H9 (cell line): ENCODE measurements at regions not wholly inside any gene's neighbourhood (a gene's known extent, or its start where the extent isn't known, plus 50 kb on each side); places are given as distances from the start of the nearest gene placed in this dataset.
"Not testable (repeated sequence)": the region's sequence is repeated elsewhere in the genome, so short reads cannot be mapped to it uniquely, and the experiment has no call there.

Source experiments
- DNase-seq: peaks from one replicate; pipeline ENCODE4 v3.0.0-alpha.2; 2017
- H2AFZ ChIP-seq: one replicate; pipeline ENCODE4 v1.6.1; 2013; ENCODE audit warnings: mild to moderate bottlenecking, low read length, control low read depth, moderate library complexity
- H2AK5ac ChIP-seq: 2 replicates; pipeline ENCODE4 v1.6.1; 2013; ENCODE audit warnings: low read length, control low read depth, mixed read lengths; ENCODE audit not compliant: insufficient read length
- H2BK120ac ChIP-seq: one replicate; pipeline ENCODE4 v1.6.1; 2013; ENCODE audit warnings: low read depth, mild to moderate bottlenecking, low read length, control low read depth, inconsistent platforms; ENCODE audit not compliant: poor library complexity, severe bottlenecking
- H2BK12ac ChIP-seq: 2 replicates; pipeline ENCODE4 v1.6.1; 2013; ENCODE audit warnings: low read length, control low read depth, mixed read lengths, low read depth; ENCODE audit not compliant: insufficient read length
- H2BK15ac ChIP-seq: 2 replicates; pipeline ENCODE4 v1.6.1; 2013; ENCODE audit warnings: low read depth, low read length, control low read depth
- H2BK20ac ChIP-seq: one replicate; pipeline ENCODE4 v1.6.1; 2013; ENCODE audit warnings: low read depth, mild to moderate bottlenecking, low read length, control low read depth, inconsistent platforms; ENCODE audit not compliant: poor library complexity, severe bottlenecking
- H2BK5ac ChIP-seq: 2 replicates; pipeline ENCODE4 v1.6.1; 2013; ENCODE audit warnings: low read length, control low read depth, mixed read lengths; ENCODE audit not compliant: insufficient read length
- H3K14ac ChIP-seq: 2 replicates; pipeline ENCODE4 v1.6.1; 2013; ENCODE audit warnings: low read length, control low read depth; ENCODE audit not compliant: insufficient read depth
- H3K18ac ChIP-seq: 2 replicates; pipeline ENCODE4 v1.6.1; 2013; ENCODE audit warnings: low read depth, mild to moderate bottlenecking, mixed read lengths, low read length, control low read depth; ENCODE audit not compliant: insufficient read length
- H3K23ac ChIP-seq: 2 replicates; pipeline ENCODE4 v1.6.1; 2013; ENCODE audit warnings: low read length, control low read depth, mixed read lengths, low read depth; ENCODE audit not compliant: insufficient read length
- H3K23me2 ChIP-seq: 2 replicates; pipeline ENCODE4 v1.6.1; 2013; ENCODE audit warnings: low read depth, mild to moderate bottlenecking, mixed read lengths, low read length, control low read depth; ENCODE audit not compliant: insufficient read length, poor library complexity, severe bottlenecking
- H3K27ac ChIP-seq: 2 replicates; pipeline ENCODE4 v1.5.1; 2013; ENCODE audit warnings: low read length, control low read depth, mixed read lengths, low read depth; ENCODE audit not compliant: insufficient read length
- H3K27me3 ChIP-seq: 2 replicates; pipeline ENCODE4 v1.6.1; 2013; ENCODE audit warnings: low read length, control low read depth, inconsistent platforms; ENCODE audit not compliant: insufficient read depth
- H3K4ac ChIP-seq: 2 replicates; pipeline ENCODE4 v1.6.1; 2013; ENCODE audit warnings: low read depth, mild to moderate bottlenecking, control low read depth, inconsistent platforms, low read length, moderate library complexity
- H3K4me1 ChIP-seq: 2 replicates; pipeline ENCODE4 v1.6.1; 2013; ENCODE audit warnings: low read length, control low read depth, inconsistent platforms; ENCODE audit not compliant: insufficient read depth
- H3K4me2 ChIP-seq: 2 replicates; pipeline ENCODE4 v1.6.1; 2013; ENCODE audit warnings: low read length, control low read depth, mixed read lengths; ENCODE audit not compliant: insufficient read length, insufficient read depth
- H3K56ac ChIP-seq: 2 replicates; pipeline ENCODE4 v1.6.1; 2013; ENCODE audit warnings: low read depth, mild to moderate bottlenecking, mixed read lengths, low read length, control low read depth; ENCODE audit not compliant: insufficient read length
- H3K79me1 ChIP-seq: 2 replicates; pipeline ENCODE4 v1.6.1; 2013; ENCODE audit warnings: low read depth, mild to moderate bottlenecking, moderate library complexity, low read length, control low read depth, inconsistent platforms; ENCODE audit not compliant: insufficient read depth, poor library complexity, severe bottlenecking
- H3K79me2 ChIP-seq: 2 replicates; pipeline ENCODE4 v1.6.1; 2013; ENCODE audit warnings: low read length, control low read depth, inconsistent platforms; ENCODE audit not compliant: insufficient read depth
- H3K9ac ChIP-seq: 2 replicates; pipeline ENCODE4 v1.6.1; 2013; ENCODE audit warnings: low read length, control low read depth, mixed read lengths; ENCODE audit not compliant: insufficient read length; ENCODE audit errors: extremely low read depth
- H3K9me3 ChIP-seq: one replicate; pipeline ENCODE4 v1.6.1; 2013; ENCODE audit warnings: low read depth, low read length, inconsistent platforms; ENCODE audit not compliant: control insufficient read depth
- H3T11ph ChIP-seq: one replicate; pipeline ENCODE4 v1.6.1; 2013; ENCODE audit warnings: mild to moderate bottlenecking, low read length, control low read depth, inconsistent platforms
- H4K20me1 ChIP-seq: one replicate; pipeline ENCODE4 v1.6.1; 2013; ENCODE audit not compliant: control insufficient read depth, insufficient read length, insufficient read depth
- H4K5ac ChIP-seq: 2 replicates; pipeline ENCODE4 v1.6.1; 2013; ENCODE audit warnings: low read depth, mild to moderate bottlenecking, mixed read lengths, low read length, control low read depth; ENCODE audit not compliant: insufficient read length
- H4K8ac ChIP-seq: replicated peaks from 2 replicates; pipeline ENCODE4 v1.6.1; 2013; ENCODE audit warnings: low read length, control low read depth, mixed read lengths, low read depth; ENCODE audit not compliant: insufficient read length
- H4K91ac ChIP-seq: 2 replicates; pipeline ENCODE4 v1.6.1; 2013; ENCODE audit warnings: low read depth, mild to moderate bottlenecking, moderate library complexity, mixed read lengths, low read length, control low read depth; ENCODE audit not compliant: insufficient read length
- H3K27ac Mint-ChIP-seq, 3 experiments: 2 replicates in 2 of 3; 3 replicates in 1 of 3; pipeline ENCODE4 v1.8.0; 2020 to 2021; ENCODE audit warnings: mixed read lengths in 3 of 3, mild to moderate bottlenecking in 1 of 3, moderate library complexity in 1 of 3
- H3K27me3 Mint-ChIP-seq: 2 replicates; pipeline ENCODE4 v1.8.0; 2021; ENCODE audit warnings: low read depth, mild to moderate bottlenecking, moderate library complexity, mixed read lengths
- H3K36me3 Mint-ChIP-seq, 3 experiments: 2 replicates in 2 of 3; 3 replicates in 1 of 3; pipeline ENCODE4 v1.8.0; 2020 to 2021; ENCODE audit warnings: low read depth in 3 of 3, mixed read lengths in 3 of 3; ENCODE audit not compliant: insufficient read depth in 1 of 3
- H3K4me1 Mint-ChIP-seq, 2 experiments: 2 replicates each; pipeline ENCODE4 v1.8.0; 2020; ENCODE audit warnings: mixed read lengths in 2 of 2
- H3K4me3 Mint-ChIP-seq, 2 experiments: 2 replicates in 1 of 2; 3 replicates in 1 of 2; pipeline ENCODE4 v1.8.0; 2020 to 2021; ENCODE audit warnings: mild to moderate bottlenecking in 2 of 2, mixed read lengths in 2 of 2, moderate library complexity in 1 of 2
- H3K9me3 Mint-ChIP-seq, 2 experiments: 2 replicates in 1 of 2; 3 replicates in 1 of 2; pipeline ENCODE4 v1.8.0; 2020; ENCODE audit warnings: mild to moderate bottlenecking in 2 of 2, mixed read lengths in 2 of 2, moderate library complexity in 1 of 2
- CTCF ChIP-seq: fragments of 200-600 bp; sonication (generic); conservative IDR thresholded peaks from 3 replicates; pipeline ENCODE4 v1.8.0; 2021; ENCODE audit warnings: antibody characterized with exemption, mild to moderate bottlenecking
- WGBS: extraction: QIAGEN DNeasy Blood & Tissue Kit; methylation state at CpG from one replicate; pipeline ENCODE4 v1.1.7; 2013; ENCODE audit warnings: missing lambda C conversion rate, low lambda C conversion rate, mixed read lengths; ENCODE audit not compliant: insufficient read length; ENCODE audit errors: extremely low coverage; 5-methylcytosine and 5-hydroxymethylcytosine counted together

GRCh38 chr6:51153109-51153508, 334.4 kb downstream of the TFAP2B start:
- H3T11ph ChIP-seq: no peak overlapping the region
- H3K4me1 ChIP-seq: no peaks in the 10 kb centered on the region
- peaks cover 10 to 12% of the 10 kb centered on the region in 2 experiments for H3K4me1 Mint-ChIP-seq
- WGBS: no CpG with 5 or more reads among the region's 2 CpGs
- no peaks in the 10 kb centered on the region for H3K79me2 ChIP-seq
- H3K79me1 ChIP-seq: no peaks in the 10 kb centered on the region
- H3K23ac ChIP-seq: no peak overlapping the region
- no peak overlapping the region for H3K4me2 ChIP-seq
- no peaks in the 10 kb centered on the region for H3K27me3 ChIP-seq
- H3K9ac ChIP-seq: no peak overlapping the region
- no peaks in the 10 kb centered on the region for H3K9me3 ChIP-seq
- H3K9me3 Mint-ChIP-seq: no peaks in the 10 kb centered on the region; a peak in 3 of 5 replicates
- no peak overlapping the region for H3K4me3 Mint-ChIP-seq
- H2BK5ac ChIP-seq: no peak overlapping the region
- H2BK12ac ChIP-seq: no peak overlapping the region
- H4K91ac ChIP-seq: no peak overlapping the region
- no peak overlapping the region for H3K4ac ChIP-seq
- H4K5ac ChIP-seq: no peak overlapping the region
- no peak for TF ChIP-seq CTCF
- no peak overlapping the region for H2BK20ac ChIP-seq
- no peak overlapping the region for H3K14ac ChIP-seq
- H2BK15ac ChIP-seq: no peak overlapping the region
- peaks cover 49% of the 10 kb centered on the region for H3K27me3 Mint-ChIP-seq
- no peak overlapping the region for H4K8ac ChIP-seq
- no peak overlapping the region for H2AK5ac ChIP-seq
- H3K36me3 Mint-ChIP-seq: no peaks in the 10 kb centered on the region; a peak in 1 of 7 replicates
- no peaks in the 10 kb centered on the region for H4K20me1 ChIP-seq
- H2BK120ac ChIP-seq: no peak overlapping the region
- H2AFZ ChIP-seq: no peak overlapping the region
- no peaks in the 10 kb centered on the region for H3K23me2 ChIP-seq
- no peak for DNase-seq
- no peak overlapping the region for H3K27ac ChIP-seq
- H3K56ac ChIP-seq: no peak overlapping the region
- no peak overlapping the region for H3K27ac Mint-ChIP-seq
- no peak overlapping the region for H3K18ac ChIP-seq

GRCh38 chr6:51154925-51155324, 336.3 kb downstream of the TFAP2B start:
- H4K20me1 ChIP-seq, H3K14ac ChIP-seq, DNase-seq: not testable (repeated sequence)

More at GRCh38 chr6:51154925-51155324, 336.3 kb downstream of the TFAP2B start:
- H3K23ac ChIP-seq, H2BK20ac ChIP-seq, H3K9me3 Mint-ChIP-seq, H2BK120ac ChIP-seq, H3K9ac ChIP-seq, H4K8ac ChIP-seq, H3K27ac ChIP-seq, H3K4me1 ChIP-seq, H2BK5ac ChIP-seq, H3K79me2 ChIP-seq, H2BK12ac ChIP-seq, H3T11ph ChIP-seq, H2AK5ac ChIP-seq, H4K5ac ChIP-seq, H4K91ac ChIP-seq, H3K4me2 ChIP-seq, H3K27me3 ChIP-seq, H3K23me2 ChIP-seq, H3K56ac ChIP-seq, H2BK15ac ChIP-seq, H3K4me3 Mint-ChIP-seq, H2AFZ ChIP-seq, H3K9me3 ChIP-seq, H3K18ac ChIP-seq, H3K4ac ChIP-seq, H3K27ac Mint-ChIP-seq, H3K36me3 Mint-ChIP-seq, H3K79me1 ChIP-seq: not testable (repeated sequence)
- Mint-ChIP-seq H3K27me3 (peaks cover 51% of the 10 kb centered on the region), H3K4me1 (peaks cover 10 to 12% of the 10 kb centered on the region in 2 experiments)
- WGBS: no CpG with 5 or more reads among the region's 1 CpG
